ENCODE measurements at regions not wholly inside any gene's neighbourhood (a gene's known extent, or its start where the extent isn't known, plus 50 kb on each side); places are given as distances from the start of the nearest gene placed in this dataset.

DNA sequence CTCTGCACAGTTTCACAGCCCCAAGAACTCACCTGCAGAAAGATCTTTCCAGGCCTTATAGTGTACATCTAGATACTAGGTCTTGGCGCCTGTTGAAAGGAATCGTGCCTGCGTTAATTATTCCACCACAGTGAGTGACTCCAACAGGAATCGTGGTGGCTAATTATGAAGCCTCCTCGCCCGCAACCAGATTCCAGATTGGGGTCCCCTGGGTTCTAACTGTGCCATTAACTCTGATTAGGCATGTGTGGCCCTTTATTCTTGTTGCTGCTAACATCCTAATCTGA is 295.3 kb upstream of the MAF start:
- TF ChIP-seq GATA2 (IDR thresholded peaks at IDR 0.05; ENCODE audit: low read depth, low read length) (no peak), GATA3 (IDR thresholded peaks at IDR 0.05; ENCODE audit: low read depth, low read length) (no peak)
